NB4 (cell line): ENCODE measurements at regions not wholly inside any gene's neighbourhood (a gene's known extent, or its start where the extent isn't known, plus 50 kb on each side); places are given as distances from the start of the nearest gene placed in this dataset.

Source experiments
- CTCF ChIP-seq: IDR thresholded peaks from one replicate; pipeline ENCODE4 v1.5.1; 2012; ENCODE audit warnings: low read depth, low read length
- MAX ChIP-seq: IDR thresholded peaks from 2 replicates; pipeline ENCODE4 v1.6.1; 2011; ENCODE audit warnings: low read depth, low read length
- MYC ChIP-seq: IDR thresholded peaks from 2 replicates; pipeline ENCODE4 v1.6.1; 2011; ENCODE audit warnings: low read depth, low read length
- POLR2A ChIP-seq: IDR thresholded peaks from 2 replicates; pipeline ENCODE4 v1.6.1; 2011; ENCODE audit warnings: mild to moderate bottlenecking; ENCODE audit not compliant: insufficient read length; ENCODE audit errors: extremely low read depth

GRCh38 chr10:107340326-107340725 is 175.8 kb upstream of the SORCS1 start:
- TF ChIP-seq POLR2A = no peak
- TF ChIP-seq CTCF = no peak
- no peak for TF ChIP-seq MAX
- no peak for TF ChIP-seq MYC
